ENCODE measurements at regions not wholly inside any gene's neighbourhood (a gene's known extent, or its start where the extent isn't known, plus 50 kb on each side); places are given as distances from the start of the nearest gene placed in this dataset.
"Not testable (repeated sequence)": the region's sequence is repeated elsewhere in the genome, so short reads cannot be mapped to it uniquely, and the experiment has no call there.

DNA sequence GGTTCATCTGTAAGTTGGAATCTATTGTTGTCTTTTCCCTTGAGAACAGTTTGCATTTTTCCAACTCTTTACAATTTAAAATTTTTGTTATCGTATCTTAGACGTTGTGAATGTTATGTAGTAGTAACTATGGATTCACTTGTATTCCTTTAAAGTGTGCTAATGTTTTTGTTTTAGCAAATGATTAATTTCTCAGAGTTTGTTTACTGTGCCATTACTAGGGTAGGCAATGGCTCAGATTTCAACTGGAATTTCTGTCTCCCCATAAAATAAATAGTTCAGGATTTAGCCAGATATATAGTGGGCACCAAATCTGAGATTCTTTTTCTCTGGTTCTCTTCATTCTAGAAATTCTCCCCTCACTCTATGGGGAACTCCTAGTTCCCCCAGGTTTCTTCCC is 896.5 kb downstream of the PLA2G4A start:
- no peak overlapping the region for H3K4me3 ChIP-seq (ENCODE audit: low read depth, low read length)
- TF ChIP-seq, protein P1, sequence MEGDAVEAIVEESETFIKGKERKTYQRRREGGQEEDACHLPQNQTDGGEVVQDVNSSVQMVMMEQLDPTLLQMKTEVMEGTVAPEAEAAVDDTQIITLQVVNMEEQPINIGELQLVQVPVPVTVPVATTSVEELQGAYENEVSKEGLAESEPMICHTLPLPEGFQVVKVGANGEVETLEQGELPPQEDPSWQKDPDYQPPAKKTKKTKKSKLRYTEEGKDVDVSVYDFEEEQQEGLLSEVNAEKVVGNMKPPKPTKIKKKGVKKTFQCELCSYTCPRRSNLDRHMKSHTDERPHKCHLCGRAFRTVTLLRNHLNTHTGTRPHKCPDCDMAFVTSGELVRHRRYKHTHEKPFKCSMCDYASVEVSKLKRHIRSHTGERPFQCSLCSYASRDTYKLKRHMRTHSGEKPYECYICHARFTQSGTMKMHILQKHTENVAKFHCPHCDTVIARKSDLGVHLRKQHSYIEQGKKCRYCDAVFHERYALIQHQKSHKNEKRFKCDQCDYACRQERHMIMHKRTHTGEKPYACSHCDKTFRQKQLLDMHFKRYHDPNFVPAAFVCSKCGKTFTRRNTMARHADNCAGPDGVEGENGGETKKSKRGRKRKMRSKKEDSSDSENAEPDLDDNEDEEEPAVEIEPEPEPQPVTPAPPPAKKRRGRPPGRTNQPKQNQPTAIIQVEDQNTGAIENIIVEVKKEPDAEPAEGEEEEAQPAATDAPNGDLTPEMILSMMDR (IDR thresholded peaks at IDR 0.05; ENCODE audit: borderline replicate concordance, insufficient read depth, low read depth, low read length) = no peak

DNA sequence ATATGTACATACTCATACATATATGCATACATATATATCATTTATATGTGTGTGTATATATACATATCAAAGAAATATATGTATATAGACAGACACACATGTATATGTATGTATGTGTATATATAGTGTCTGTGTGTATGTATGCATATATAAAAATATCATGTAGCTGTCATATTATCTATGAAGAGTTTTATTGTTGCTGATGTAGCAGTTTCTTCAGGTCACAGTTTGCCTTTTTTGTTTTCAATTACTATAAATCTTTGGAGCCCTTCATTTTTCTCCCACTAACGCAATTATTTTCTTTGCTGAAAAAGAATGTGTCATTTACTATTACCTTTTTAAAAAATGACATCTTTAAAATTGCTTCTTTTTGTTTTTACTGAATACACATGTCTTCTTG is 904.5 kb downstream of the PLA2G4A start:
- H3K4me3 ChIP-seq (ENCODE audit: low read depth, low read length) = no peak overlapping the region
- TF ChIP-seq, protein P1 (IDR thresholded peaks at IDR 0.05; ENCODE audit: borderline replicate concordance, insufficient read depth, low read depth, low read length) = no peak

DNA sequence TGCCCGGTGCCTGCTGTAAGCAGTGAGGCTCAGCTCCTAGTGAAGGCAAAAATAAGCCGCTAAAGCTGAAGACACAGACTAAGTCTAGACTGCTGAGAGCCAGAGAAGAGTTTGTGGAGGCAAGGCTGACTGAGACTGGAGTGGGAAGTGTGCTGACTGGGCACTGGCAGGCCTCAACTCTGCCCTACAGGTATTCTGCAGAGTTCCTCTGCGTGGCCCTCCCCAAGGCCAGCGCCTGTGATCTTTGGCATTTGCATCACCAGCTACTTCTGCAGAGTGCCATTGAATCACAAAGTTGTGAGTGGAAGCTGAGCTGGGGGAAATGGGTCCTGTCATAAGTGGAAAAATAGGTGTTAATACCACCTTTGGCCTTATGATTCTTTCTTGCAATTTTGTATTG is 905.7 kb downstream of the PLA2G4A start:
- TF ChIP-seq, protein P1 (IDR thresholded peaks at IDR 0.05; ENCODE audit: borderline replicate concordance, insufficient read depth, low read depth, low read length) = no peak
- H3K4me3 ChIP-seq (ENCODE audit: low read depth, low read length) = no peak overlapping the region

DNA sequence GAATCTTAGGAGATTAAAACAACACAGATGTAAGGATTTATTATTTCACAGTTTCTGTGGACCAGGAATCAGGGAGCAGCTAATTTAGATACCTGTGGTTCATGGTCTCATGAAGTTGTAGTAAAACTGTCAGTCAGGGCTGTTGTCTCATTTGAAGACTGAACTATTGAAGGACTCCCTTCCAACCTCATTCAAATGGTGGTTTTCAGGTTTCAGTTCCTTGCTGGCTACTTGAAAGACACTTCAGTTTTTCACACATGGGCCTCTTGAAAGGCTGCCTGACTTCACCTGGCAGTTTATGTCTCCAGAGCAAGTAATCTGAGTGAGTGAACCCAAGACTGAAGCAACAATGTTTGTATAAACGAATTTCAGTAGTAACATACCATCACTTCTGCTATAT is 915.9 kb downstream of the PLA2G4A start:
- no peak overlapping the region for H3K4me3 ChIP-seq (ENCODE audit: low read depth, low read length)
- TF ChIP-seq, protein P1 (IDR thresholded peaks at IDR 0.05; ENCODE audit: borderline replicate concordance, insufficient read depth, low read depth, low read length) = no peak

DNA sequence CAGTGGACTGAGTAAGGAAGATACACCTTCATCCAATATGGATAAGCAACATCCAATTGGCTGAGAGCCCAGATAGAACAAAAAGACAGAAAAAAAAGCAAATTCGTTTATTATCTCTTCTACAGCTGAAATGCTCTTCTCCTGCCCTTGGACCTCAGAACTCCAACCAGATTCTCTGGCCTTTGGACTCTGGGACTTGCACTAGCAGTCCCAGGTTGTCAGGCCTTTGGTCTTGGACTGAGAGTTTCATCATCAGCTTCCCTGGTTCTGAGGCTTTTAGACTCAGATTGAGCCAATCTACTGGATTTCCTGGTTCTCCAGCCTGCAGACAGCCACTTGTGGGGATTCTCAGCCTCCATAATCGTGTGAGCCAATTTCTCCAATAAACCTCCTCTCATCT is 926.8 kb downstream of the PLA2G4A start:
- H3K4me3 ChIP-seq (ENCODE audit: low read depth, low read length) = no peak overlapping the region
- TF ChIP-seq, protein P1 (IDR thresholded peaks at IDR 0.05; ENCODE audit: borderline replicate concordance, insufficient read depth, low read depth, low read length) = no peak

DNA sequence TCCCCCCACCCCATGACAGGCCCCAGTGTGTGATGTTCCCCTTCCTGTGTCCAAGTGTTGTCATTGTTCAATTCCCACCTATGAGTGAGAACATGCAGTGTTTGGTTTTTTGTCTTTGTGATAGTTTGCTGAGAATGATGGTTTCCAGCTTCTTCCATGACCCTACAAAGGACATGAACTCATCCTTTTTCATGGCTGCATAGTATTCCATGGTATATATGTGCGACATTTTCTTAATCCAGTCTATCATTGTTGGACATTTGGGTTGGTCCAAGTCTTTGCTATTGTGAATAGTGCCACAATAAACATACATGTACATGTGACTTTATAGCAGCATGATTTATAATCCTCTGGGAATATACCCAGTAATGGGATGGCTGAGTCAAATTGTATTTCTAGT is 927.9 kb downstream of the PLA2G4A start:
- not testable (repeated sequence) for H3K4me3 ChIP-seq (ENCODE audit: low read depth, low read length)

DNA sequence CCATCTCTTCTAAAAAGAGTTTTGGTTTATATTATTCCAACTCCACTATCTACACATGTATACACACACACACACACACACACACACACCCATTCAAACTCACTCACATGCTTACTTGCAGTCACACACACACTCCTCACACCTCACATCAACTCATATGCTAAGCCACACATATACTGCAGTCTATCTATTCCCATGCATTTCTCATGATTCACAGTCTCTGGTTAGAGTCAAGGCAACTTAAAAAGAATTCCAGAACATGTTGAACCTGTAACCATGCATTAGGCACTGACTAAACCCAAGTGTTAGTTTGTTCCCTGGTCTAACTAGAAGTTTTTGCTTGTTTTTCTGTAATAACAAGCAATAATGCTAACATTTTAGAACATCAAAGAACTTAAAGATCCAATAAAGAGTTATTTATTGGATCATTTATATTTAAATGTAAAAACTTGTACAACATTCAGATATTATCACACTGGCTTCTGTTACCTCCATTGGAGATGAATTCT is 931.1 kb downstream of the PLA2G4A start:
- H3K4me3 ChIP-seq (ENCODE audit: low read depth, low read length) = no peak overlapping the region
- TF ChIP-seq, protein P1 (IDR thresholded peaks at IDR 0.05; ENCODE audit: borderline replicate concordance, insufficient read depth, low read depth, low read length) = no peak

DNA sequence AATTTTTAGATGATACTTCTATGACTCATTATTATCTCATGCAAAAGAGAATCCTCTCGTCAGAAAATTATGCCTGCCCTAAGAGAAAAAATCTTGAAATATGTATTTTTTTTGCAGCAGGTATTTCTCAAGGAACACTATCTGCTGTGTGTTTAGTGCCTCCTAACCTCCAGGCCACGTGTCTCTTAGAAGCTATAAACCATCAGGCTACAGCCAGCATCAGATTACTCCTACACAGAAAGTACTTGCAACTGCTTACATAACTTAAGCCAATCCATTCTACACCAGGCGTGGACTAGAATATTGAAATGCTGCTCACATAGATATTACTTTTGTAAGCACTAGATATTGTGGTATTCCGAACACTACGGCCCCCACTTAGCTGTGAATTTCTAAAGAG is 933.4 kb downstream of the PLA2G4A start:
- TF ChIP-seq, protein P1 (IDR thresholded peaks at IDR 0.05; ENCODE audit: borderline replicate concordance, insufficient read depth, low read depth, low read length) = no peak
- no peak overlapping the region for H3K4me3 ChIP-seq (ENCODE audit: low read depth, low read length)

Data from GM12875 (cell line).